ENCODE measurements at regions not wholly inside any gene's neighbourhood (a gene's known extent, or its start where the extent isn't known, plus 50 kb on each side); places are given as distances from the start of the nearest gene placed in this dataset.

DNA sequence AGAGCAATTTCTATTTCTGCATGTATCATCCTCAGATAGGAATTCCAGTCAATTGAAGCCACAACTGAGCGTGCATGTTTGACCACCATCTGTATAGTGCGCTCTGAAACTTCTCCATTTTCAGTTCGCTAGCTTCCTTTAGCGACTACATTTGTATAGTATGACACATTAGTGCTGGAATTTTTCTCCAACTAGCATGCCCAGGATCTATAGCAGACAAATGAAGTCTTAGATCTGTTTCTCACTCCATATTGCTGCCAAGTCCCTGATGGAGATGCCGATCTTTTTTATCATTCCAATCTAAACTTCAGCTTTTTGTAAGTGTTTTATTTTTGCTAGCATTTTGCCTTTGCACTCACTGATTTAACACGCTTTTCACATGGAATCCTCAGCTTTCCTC lies 774.8 kb upstream of the TENM3 start:
- no peak for DNase-seq
- Mint-ChIP-seq H3K4me1 (ENCODE audit: low read depth) (no peaks in the 10 kb centered on the region), H3K9me3 (no peaks in the 10 kb centered on the region), H3K27me3 (no peaks in the 10 kb centered on the region), H3K27ac (no peak overlapping the region), H3K36me3 (ENCODE audit: low read depth) (no peaks in the 10 kb centered on the region), H3K4me3 (no peak overlapping the region)

DNA sequence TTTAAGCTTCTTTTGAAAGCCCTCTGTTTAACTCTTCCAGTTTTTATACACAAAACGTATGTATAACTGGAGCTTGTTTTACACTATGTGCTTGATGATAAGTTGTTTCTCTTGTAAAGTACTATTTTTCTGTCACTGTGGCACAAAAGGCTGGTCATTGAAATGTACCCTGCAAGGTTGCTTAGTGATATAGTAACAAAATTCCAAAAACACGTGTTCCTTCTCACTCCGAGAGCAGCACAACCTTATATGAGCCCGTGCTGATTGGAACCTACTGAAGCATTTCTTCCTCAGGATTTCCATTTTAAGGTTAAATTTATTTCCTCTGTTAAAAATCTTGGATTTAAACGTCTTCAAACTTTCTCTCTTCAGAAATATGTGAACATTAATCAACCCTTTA lies 772.9 kb upstream of the TENM3 start:
- Mint-ChIP-seq H3K27ac (no peak overlapping the region), H3K9me3 (no peaks in the 10 kb centered on the region), H3K27me3 (no peaks in the 10 kb centered on the region), H3K4me1 (ENCODE audit: low read depth) (no peaks in the 10 kb centered on the region), H3K36me3 (ENCODE audit: low read depth) (no peaks in the 10 kb centered on the region), H3K4me3 (no peak overlapping the region)
- no peak for DNase-seq

DNA sequence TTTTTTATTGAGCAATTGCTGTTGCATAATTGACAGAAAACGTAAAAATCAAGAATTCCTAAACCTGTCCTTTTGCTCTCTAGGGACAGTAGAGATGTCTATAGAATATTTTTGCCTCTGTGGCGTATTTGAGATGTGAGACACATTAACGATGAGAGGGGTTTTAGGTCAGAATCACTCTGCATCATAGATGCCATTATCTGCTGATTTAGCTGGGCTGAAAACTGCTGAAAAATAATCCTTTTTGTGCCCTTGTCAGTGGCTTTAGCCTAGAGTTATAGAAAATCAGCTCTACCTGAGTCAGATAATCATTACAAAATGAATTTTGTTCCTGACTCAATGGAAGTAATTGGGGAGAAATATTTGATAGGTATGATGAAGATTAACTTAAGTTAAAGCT lies 767.8 kb upstream of the TENM3 start:
- no peaks in the 10 kb centered on the region for H3K27me3 Mint-ChIP-seq
- no peak overlapping the region for H3K4me3 Mint-ChIP-seq
- no peak for DNase-seq
- no peaks in the 10 kb centered on the region for H3K36me3 Mint-ChIP-seq (ENCODE audit: low read depth)
- H3K9me3 Mint-ChIP-seq: no peaks in the 10 kb centered on the region
- H3K4me1 Mint-ChIP-seq (ENCODE audit: low read depth): no peaks in the 10 kb centered on the region
- no peak overlapping the region for H3K27ac Mint-ChIP-seq

DNA sequence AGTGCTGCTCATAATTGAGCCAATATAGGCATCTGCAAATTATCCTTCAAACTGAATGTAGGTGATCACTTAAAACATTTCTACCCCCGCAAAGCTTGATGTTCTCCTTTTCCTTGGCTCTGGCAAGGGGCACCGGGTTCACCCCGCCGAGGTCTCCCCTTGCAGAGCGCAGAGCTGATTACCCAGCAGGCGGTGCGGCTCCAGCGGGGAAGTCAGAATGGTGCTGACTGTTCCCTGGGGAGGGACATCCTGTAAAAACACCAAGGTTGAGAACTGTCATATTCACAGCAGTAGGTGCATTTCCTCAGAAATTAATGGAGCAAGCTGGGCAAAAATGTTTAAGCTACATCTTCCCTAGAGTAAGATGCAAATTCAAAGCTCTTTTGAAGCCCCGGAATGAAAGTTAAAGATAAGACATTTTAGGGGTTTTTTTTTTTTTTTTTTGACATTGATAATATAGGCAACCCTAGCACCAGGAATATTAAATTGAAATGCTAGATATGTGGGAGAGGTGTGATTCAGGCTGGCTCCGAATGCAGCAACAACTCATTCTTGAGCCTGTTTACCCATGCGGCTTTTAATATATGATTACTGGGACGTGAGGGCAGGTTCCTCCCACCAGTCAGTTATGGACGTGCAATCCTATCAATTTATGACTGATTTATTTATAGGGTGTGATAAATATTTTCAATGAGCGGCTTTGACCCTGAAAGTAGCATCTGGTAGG lies 767.3 kb upstream of the TENM3 start:
- no peaks in the 10 kb centered on the region for H3K36me3 Mint-ChIP-seq (ENCODE audit: low read depth)
- H3K27ac Mint-ChIP-seq: no peak overlapping the region
- no peaks in the 10 kb centered on the region for H3K4me1 Mint-ChIP-seq (ENCODE audit: low read depth)
- no peak overlapping the region for H3K4me3 Mint-ChIP-seq
- H3K9me3 Mint-ChIP-seq: no peaks in the 10 kb centered on the region
- DNase-seq: no peak
- no peaks in the 10 kb centered on the region for H3K27me3 Mint-ChIP-seq

DNA sequence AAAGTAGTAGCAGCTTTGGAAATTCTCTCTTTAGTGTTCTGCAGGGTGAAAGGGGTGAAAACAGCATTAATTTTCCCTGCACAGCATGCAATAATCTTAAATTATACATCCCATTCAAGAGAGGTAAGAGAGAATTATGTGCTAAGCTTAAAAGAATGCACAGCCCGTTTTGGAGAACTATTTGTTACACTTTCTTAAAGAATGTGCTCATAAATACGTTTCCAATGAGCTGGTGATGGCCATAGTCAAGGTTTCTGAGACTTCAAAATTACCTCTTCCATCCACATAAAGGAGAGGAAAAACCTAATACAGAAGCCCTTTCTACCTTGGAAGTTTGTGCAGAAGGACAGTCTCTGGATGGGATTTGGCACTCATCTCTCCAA lies 766.7 kb upstream of the TENM3 start:
- H3K4me3 Mint-ChIP-seq: no peak overlapping the region
- no peak for DNase-seq
- H3K4me1 Mint-ChIP-seq (ENCODE audit: low read depth): no peaks in the 10 kb centered on the region
- no peaks in the 10 kb centered on the region for H3K36me3 Mint-ChIP-seq (ENCODE audit: low read depth)
- peaks cover 4% of the 10 kb centered on the region for H3K9me3 Mint-ChIP-seq
- no peaks in the 10 kb centered on the region for H3K27me3 Mint-ChIP-seq
- no peak overlapping the region for H3K27ac Mint-ChIP-seq

DNA sequence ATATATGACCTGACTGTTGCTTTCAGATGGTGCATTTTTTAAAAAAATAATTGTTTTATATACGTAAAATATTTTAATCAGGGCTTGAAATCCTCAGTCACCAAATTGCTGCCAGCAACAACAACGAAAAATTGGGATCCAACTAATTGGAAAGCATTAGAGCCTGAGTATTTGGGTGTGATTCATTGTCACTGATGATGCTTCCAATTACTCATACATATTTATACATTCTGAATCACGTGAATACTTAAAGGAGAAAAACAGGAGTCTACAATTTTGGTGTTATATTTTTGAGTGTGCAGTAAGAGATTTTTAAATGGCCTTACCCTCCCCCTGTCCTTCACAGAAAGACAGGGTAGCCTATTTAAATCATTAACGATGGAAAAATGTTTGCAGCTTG lies 765.6 kb upstream of the TENM3 start:
- Mint-ChIP-seq H3K36me3 (ENCODE audit: low read depth) (no peaks in the 10 kb centered on the region), H3K27me3 (no peaks in the 10 kb centered on the region), H3K9me3 (peaks cover 4% of the 10 kb centered on the region), H3K4me1 (ENCODE audit: low read depth) (no peaks in the 10 kb centered on the region), H3K4me3 (no peak overlapping the region), H3K27ac (no peak overlapping the region)
- DNase-seq: no peak

DNA sequence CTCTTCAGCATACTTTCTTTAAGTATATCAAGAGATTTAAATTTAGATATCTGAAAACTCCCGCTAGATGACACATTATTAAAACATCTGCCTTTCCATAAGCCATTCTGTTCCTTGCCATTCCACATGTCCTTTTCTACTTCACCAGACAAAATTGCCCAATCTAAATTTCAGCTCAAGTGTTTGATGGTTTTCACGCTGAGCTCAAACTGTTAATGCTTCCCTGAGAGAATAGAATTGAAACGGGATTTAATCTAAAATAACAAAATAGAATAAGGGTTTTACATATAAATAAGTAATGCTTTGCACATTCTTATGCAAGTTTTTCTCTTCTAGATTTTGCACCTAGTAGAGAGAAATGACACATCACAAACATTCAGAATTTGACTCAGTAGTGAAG lies 764.5 kb upstream of the TENM3 start:
- H3K27me3 Mint-ChIP-seq: no peaks in the 10 kb centered on the region
- H3K36me3 Mint-ChIP-seq (ENCODE audit: low read depth): no peaks in the 10 kb centered on the region
- H3K4me1 Mint-ChIP-seq (ENCODE audit: low read depth): no peaks in the 10 kb centered on the region

DNA sequence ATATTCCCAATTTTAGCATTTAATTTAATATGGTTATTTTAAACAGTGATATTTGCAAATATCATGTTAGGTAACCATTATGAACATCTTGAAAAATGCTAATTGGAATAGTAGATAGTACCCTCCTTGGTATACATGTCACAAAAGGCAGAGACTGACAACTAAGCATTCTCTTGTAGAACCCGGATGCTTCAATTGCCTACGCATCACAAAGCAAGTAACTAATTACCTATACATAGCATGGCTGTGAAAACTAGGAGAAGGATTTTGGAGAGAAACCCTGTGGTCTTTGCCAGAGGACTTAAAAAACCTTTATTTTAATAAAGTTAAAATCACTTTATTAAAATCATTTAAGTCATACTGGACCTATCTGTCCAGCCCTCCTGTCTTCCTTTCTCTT lies 764.1 kb upstream of the TENM3 start:
- Mint-ChIP-seq H3K4me1 (ENCODE audit: low read depth) (no peaks in the 10 kb centered on the region), H3K9me3 (peaks cover 4% of the 10 kb centered on the region), H3K27ac (no peak overlapping the region), H3K27me3 (no peaks in the 10 kb centered on the region), H3K4me3 (no peak overlapping the region), H3K36me3 (ENCODE audit: low read depth) (no peaks in the 10 kb centered on the region)
- DNase-seq: no peak

More for the DNA sequence above, 764.5 kb upstream of the TENM3 start:
- Mint-ChIP-seq H3K9me3 (peaks cover 4% of the 10 kb centered on the region), H3K4me3 (no peak overlapping the region), H3K27ac (no peak overlapping the region)
- DNase-seq: no peak

DNA sequence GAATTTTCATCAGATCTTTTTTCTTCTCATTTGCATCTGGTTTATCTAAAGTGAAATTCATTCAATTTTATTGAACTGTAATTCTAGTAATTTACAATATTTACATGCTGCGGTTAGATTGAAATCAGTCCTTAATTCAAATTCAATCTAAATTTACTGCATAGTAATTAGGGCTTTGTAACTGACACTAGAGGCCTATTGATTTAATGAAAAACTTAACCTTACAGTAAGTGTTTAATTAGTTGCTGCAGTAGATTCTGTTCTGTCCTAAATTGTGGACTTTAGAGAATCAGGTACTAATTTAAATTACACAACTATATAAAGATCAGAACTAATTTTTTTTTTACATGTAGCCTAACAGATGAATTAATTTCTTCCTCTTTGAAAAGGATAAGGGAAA lies 758.8 kb upstream of the TENM3 start:
- Mint-ChIP-seq H3K27me3 (no peaks in the 10 kb centered on the region), H3K36me3 (ENCODE audit: low read depth) (no peaks in the 10 kb centered on the region), H3K27ac (no peak overlapping the region), H3K4me3 (no peak overlapping the region), H3K4me1 (ENCODE audit: low read depth) (no peaks in the 10 kb centered on the region), H3K9me3 (peaks cover 6% of the 10 kb centered on the region)
- no peak for DNase-seq

DNA sequence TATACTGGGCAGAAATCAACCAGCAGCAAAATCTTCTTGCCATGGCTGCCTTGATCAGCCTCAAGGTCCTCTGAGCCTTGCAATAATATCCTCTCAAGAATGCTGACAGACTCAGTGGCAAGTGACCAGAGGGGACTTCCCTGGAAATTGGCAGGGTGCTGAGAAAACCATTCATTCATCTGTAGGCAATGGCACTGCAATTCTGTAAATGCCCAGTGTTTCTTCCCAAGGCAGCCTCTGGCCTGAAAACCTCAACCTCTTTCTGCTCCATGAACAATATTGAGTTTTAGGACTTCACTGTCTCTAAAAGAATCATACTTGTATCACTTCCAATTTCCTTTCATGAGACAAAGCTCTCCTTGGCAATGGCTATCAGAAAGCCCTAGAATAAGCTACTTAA lies 754.3 kb upstream of the TENM3 start:
- no peak overlapping the region for H3K27ac Mint-ChIP-seq
- peaks cover 3% of the 10 kb centered on the region for H3K9me3 Mint-ChIP-seq
- no peak overlapping the region for H3K4me3 Mint-ChIP-seq
- H3K27me3 Mint-ChIP-seq: no peaks in the 10 kb centered on the region
- H3K36me3 Mint-ChIP-seq (ENCODE audit: low read depth): no peaks in the 10 kb centered on the region
- H3K4me1 Mint-ChIP-seq (ENCODE audit: low read depth): no peaks in the 10 kb centered on the region
- DNase-seq: no peak

DNA sequence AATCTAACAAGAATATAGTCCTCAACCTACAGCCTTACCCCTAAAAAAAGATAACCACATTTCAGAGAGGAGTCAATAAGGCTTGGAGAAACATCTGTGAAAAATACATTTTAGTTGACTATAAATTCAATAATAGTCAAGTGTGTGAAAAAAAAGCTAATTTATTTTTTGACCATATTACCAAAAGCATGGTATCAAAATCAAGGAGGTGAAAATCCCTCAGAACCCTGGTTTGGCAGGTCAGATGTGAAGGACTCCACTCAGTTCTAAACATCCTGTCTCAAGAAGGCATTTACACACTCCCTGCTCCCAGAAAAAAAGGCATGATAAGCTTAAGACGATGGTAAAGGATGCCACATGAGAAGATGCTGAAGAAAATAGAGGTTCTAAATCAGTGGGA lies 745.1 kb upstream of the TENM3 start:
- no peak for DNase-seq
- no peaks in the 10 kb centered on the region for H3K27me3 Mint-ChIP-seq
- no peak overlapping the region for H3K4me3 Mint-ChIP-seq
- peaks cover 11% of the 10 kb centered on the region for H3K9me3 Mint-ChIP-seq
- H3K36me3 Mint-ChIP-seq (ENCODE audit: low read depth): no peaks in the 10 kb centered on the region
- H3K27ac Mint-ChIP-seq: no peak overlapping the region
- H3K4me1 Mint-ChIP-seq (ENCODE audit: low read depth): no peaks in the 10 kb centered on the region

DNA sequence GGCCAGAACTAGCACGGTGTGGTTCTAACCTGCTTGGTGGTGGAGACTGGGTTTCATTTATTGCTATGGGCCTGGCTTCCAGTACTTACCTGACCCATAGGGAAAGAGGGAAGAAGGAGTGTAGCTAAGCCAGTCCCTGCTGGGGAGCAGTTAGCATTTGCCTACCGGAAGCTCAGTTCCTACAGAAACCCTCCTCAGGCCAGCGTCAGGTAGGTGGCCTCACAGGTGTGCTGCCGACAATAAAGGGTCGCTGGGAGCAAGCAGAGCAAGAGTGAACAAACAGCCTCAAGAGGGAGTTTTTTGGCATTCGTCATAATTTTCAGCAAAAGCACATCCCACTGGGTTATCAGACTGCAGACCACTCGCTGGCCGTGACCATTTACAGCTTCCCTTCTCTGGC lies 740.6 kb upstream of the TENM3 start:
- peaks cover 10% of the 10 kb centered on the region for H3K9me3 Mint-ChIP-seq
- H3K36me3 Mint-ChIP-seq (ENCODE audit: low read depth): no peaks in the 10 kb centered on the region
- no peak for DNase-seq
- H3K4me1 Mint-ChIP-seq (ENCODE audit: low read depth): no peaks in the 10 kb centered on the region
- H3K4me3 Mint-ChIP-seq: no peak overlapping the region
- H3K27me3 Mint-ChIP-seq: no peaks in the 10 kb centered on the region
- no peak overlapping the region for H3K27ac Mint-ChIP-seq

DNA sequence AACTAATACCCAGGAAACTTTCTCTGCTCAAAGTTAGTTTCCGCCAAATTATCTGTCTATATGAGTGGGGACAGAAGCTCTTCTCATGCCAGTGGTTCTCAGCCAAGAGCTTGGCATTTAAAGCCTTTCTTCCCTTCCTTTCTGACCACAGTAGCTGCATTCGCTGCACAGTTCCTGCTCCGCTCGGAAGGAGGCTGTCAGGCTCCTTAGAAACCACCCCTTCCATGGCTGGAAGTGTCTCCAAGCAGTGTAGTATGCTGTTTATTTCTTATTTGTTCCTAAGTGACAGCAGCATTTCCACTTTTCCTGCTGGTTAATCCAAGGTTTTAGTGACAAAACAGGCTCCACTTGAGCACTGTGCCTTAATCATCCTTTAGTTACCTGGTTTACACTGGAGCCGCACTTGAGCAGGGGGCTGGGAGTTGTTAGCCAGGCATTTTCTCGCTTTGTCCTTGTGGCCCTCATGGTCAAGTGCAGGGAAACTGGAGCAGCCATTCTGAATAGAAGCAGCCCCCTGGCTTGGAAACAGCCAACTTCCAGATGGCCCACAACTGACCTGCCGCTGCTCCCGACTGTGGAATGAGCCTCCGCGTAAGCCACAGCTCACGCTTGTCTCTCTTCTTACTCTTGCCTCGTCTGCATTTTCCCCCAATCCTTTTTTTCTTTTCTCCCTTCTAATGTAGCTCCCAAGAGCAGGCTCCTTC lies 739.4 kb upstream of the TENM3 start:
- no peaks in the 10 kb centered on the region for H3K27me3 Mint-ChIP-seq
- H3K36me3 Mint-ChIP-seq (ENCODE audit: low read depth): no peaks in the 10 kb centered on the region
- H3K9me3 Mint-ChIP-seq: peaks cover 8% of the 10 kb centered on the region
- DNase-seq: no peak
- no peak overlapping the region for H3K27ac Mint-ChIP-seq
- no peaks in the 10 kb centered on the region for H3K4me1 Mint-ChIP-seq (ENCODE audit: low read depth)
- H3K4me3 Mint-ChIP-seq: no peak overlapping the region

DNA sequence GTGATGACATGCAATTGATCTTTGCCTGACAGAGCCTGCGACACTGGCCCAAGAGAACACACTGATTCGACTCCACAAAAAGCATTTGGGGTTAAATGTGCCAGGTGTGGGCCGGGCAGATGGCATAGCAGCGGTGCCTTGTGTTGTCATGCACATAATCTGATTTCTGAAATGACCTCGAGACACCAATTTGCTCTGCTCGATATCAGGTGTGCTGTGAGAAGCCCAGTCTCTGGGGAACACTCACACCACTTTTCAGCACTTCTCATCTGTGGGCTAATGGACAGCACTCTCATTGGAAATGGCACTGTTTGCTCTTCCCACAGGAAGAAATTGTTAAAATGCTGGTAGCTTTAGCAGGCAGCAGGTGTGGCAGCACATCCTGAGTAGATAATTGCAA lies 738.3 kb upstream of the TENM3 start:
- no peak overlapping the region for H3K4me3 Mint-ChIP-seq

DNA sequence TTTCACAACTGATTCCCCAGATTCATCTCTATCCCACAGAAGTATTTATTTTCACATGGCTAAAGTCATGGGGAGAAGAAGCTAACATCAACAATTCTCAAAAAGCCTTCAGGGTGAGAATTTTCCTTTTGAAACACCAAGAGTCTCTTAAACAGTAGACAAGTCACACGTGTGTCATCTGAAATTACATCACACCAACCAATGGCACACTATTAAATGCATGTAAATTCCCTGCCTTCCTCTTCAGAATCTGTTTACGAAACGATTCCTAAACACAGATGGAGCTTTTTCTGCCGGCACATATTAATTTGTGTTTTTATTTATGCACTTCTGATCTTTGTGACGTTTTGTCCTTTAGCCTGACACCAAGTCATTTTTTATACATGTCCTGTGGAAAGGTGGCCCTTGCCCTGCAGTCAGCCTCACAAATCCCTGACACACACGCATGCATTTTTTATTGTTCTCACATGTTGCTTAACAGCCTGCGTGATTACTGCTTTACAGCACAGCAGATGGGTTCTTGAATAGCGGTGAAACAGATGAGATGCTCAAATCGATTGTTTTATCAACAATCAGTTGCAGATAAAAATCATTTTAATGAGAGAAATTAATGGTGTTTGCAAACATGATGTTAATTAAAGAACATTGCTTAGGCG lies 735.9 kb upstream of the TENM3 start:
- no peaks in the 10 kb centered on the region for H3K4me1 Mint-ChIP-seq (ENCODE audit: low read depth)
- no peak for DNase-seq
- H3K36me3 Mint-ChIP-seq (ENCODE audit: low read depth): no peaks in the 10 kb centered on the region
- H3K9me3 Mint-ChIP-seq: peaks cover 5% of the 10 kb centered on the region
- H3K27ac Mint-ChIP-seq: no peak overlapping the region
- no peak overlapping the region for H3K4me3 Mint-ChIP-seq
- H3K27me3 Mint-ChIP-seq: no peaks in the 10 kb centered on the region

More for the DNA sequence above, 738.3 kb upstream of the TENM3 start:
- DNase-seq: no peak
- Mint-ChIP-seq H3K27me3 (no peaks in the 10 kb centered on the region), H3K9me3 (peaks cover 8% of the 10 kb centered on the region), H3K36me3 (ENCODE audit: low read depth) (no peaks in the 10 kb centered on the region), H3K27ac (no peak overlapping the region), H3K4me1 (ENCODE audit: low read depth) (no peaks in the 10 kb centered on the region)
